Stomach (tissue), 4 donors: ENCODE measurements at regions not wholly inside any gene's neighbourhood (a gene's known extent, or its start where the extent isn't known, plus 50 kb on each side); places are given as distances from the start of the nearest gene placed in this dataset.

Experiments
- EP300 ChIP-seq: sonication (generic); formaldehyde crosslinking; IDR thresholded peaks from one replicate; pipeline ENCODE4 v1.6.1; 2017; ENCODE audit warnings: antibody characterized with exemption
- POLR2A ChIP-seq, 4 donors: fragments of 450-650 bp; IDR thresholded peaks; one replicate each; pipeline ENCODE4 v1.6.1; 2016; ENCODE audit warnings: antibody characterized with exemption in 4 of 4, control low read depth in 2 of 4, mild to moderate bottlenecking in 1 of 4, moderate library complexity in 1 of 4
- POLR2AphosphoS5 ChIP-seq, 3 donors: sonication (generic); formaldehyde crosslinking; IDR thresholded peaks; one replicate each; pipeline ENCODE4 v1.6.1; 2016; ENCODE audit warnings: antibody characterized with exemption in 3 of 3
- TF ChIP-seq, protein P1 (sequence below), 7 experiments: fragments of 450-650 bp in 4 of 7; fragments of 200-600 bp in 3 of 7; sonication (generic) in 3 of 7; IDR thresholded peaks; one replicate each; pipeline ENCODE4 v1.5.1; 2016 to 2019; ENCODE audit warnings: antibody characterized with exemption in 7 of 7, control low read depth in 2 of 7, mild to moderate bottlenecking in 1 of 7

DNA sequence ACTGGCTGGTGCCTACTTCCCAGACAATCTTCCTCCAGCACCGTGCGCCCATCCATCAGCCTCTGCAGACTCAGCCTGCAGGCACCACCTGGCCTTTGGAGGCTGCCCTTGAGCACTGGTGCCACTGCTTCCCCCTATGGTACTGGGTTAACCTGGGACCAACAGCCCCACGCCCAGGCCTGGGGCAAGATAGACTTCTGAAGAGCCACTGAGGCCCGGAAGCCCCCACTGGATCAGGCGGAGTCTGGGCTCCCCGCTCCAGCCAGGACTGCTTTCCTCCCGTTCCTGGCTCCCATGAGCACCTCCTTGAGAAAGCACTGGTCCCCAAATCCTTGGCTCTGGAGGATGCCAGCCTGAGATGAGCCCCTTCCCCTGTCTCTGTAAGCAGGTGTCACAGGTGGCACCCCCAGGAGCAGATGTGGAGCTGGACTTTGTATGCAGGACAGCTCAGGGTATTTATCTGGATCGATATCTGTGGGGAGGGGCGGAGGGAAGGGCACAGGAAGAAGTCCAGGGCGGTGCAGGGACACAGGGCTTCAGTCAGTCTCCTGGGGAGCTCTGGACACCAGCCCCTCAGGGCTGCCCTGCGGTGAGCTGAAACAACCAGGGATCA lies 206.5 kb upstream of the PPP2R2D start:
- TF ChIP-seq, protein P1, sequence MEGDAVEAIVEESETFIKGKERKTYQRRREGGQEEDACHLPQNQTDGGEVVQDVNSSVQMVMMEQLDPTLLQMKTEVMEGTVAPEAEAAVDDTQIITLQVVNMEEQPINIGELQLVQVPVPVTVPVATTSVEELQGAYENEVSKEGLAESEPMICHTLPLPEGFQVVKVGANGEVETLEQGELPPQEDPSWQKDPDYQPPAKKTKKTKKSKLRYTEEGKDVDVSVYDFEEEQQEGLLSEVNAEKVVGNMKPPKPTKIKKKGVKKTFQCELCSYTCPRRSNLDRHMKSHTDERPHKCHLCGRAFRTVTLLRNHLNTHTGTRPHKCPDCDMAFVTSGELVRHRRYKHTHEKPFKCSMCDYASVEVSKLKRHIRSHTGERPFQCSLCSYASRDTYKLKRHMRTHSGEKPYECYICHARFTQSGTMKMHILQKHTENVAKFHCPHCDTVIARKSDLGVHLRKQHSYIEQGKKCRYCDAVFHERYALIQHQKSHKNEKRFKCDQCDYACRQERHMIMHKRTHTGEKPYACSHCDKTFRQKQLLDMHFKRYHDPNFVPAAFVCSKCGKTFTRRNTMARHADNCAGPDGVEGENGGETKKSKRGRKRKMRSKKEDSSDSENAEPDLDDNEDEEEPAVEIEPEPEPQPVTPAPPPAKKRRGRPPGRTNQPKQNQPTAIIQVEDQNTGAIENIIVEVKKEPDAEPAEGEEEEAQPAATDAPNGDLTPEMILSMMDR (IDR thresholded peaks at IDR 0.05) = no peak
- TF ChIP-seq EP300 (no peak), POLR2A (IDR thresholded peaks at IDR 0.05) (no peak), POLR2AphosphoS5 (IDR thresholded peaks at IDR 0.05) (no peak)
